NCI-H226 (cell line): ENCODE measurements at regions not wholly inside any gene's neighbourhood (a gene's known extent, or its start where the extent isn't known, plus 50 kb on each side); places are given as distances from the start of the nearest gene placed in this dataset.
"Not testable (repeated sequence)": the region's sequence is repeated elsewhere in the genome, so short reads cannot be mapped to it uniquely, and the experiment has no call there.

Experiments used
- DNase-seq: peaks from one replicate; pipeline ENCODE4 v3.0.0-alpha.2; 2015

GRCh38 chr1:121443001-121443540 is 258.3 kb downstream of the SRGAP2C start:
- DNase-seq: no peak

GRCh38 chr1:121444096-121444495 is 259.3 kb downstream of the SRGAP2C start:
- DNase-seq: no peak

GRCh38 chr1:121445679-121446078 is 260.9 kb downstream of the SRGAP2C start:
- DNase-seq: no peak

- not testable (repeated sequence) for DNase-seq
These were observed 262.6 kb downstream of the SRGAP2C start for GRCh38 chr1:121447280-121447923.

GRCh38 chr1:121448064-121448463 is 263.3 kb downstream of the SRGAP2C start:
- DNase-seq: not testable (repeated sequence)

GRCh38 chr1:121448851-121449250 is 264.1 kb downstream of the SRGAP2C start:
- no peak for DNase-seq

GRCh38 chr1:121452484-121452883 is 267.7 kb downstream of the SRGAP2C start:
- no peak for DNase-seq

GRCh38 chr1:121458291-121459048 is 273.7 kb downstream of the SRGAP2C start:
- no peak for DNase-seq

GRCh38 chr1:121459235-121459634 is 274.5 kb downstream of the SRGAP2C start:
- DNase-seq: no peak

GRCh38 chr1:121469395-121469794 is 284.6 kb downstream of the SRGAP2C start:
- DNase-seq: not testable (repeated sequence)

- not testable (repeated sequence) for DNase-seq
These were observed 285.6 kb downstream of the SRGAP2C start for GRCh38 chr1:121470401-121470800.

GRCh38 chr1:121471523-121471922 is 286.7 kb downstream of the SRGAP2C start:
- DNase-seq: no peak

- no peak for DNase-seq
These were observed 287.2 kb downstream of the SRGAP2C start for GRCh38 chr1:121472017-121472416.

- DNase-seq: no peak
These were observed 298.5 kb downstream of the SRGAP2C start for GRCh38 chr1:121483234-121483633.

- peak; percentile 91 for DNase-seq
These were observed 299.2 kb downstream of the SRGAP2C start for GRCh38 chr1:121483961-121484424.

GRCh38 chr1:121494796-121495195 is 310.0 kb downstream of the SRGAP2C start:
- DNase-seq: not testable (repeated sequence)

- DNase-seq: peak; percentile 63
These were observed 326.7 kb downstream of the SRGAP2C start for GRCh38 chr1:121511455-121511854.

GRCh38 chr1:121511876-121512275 is 327.1 kb downstream of the SRGAP2C start:
- DNase-seq: peak; percentile 40

GRCh38 chr1:121515235-121515634 is 330.5 kb downstream of the SRGAP2C start:
- no peak for DNase-seq

GRCh38 chr1:121516234-121516967 is 331.6 kb downstream of the SRGAP2C start:
- no peak for DNase-seq

- DNase-seq: no peak
These were observed 332.9 kb downstream of the SRGAP2C start for GRCh38 chr1:121517586-121518230.

GRCh38 chr1:121518726-121519041 is 333.9 kb downstream of the SRGAP2C start:
- no peak for DNase-seq
